NCI-H510A (cell line): ENCODE measurements at regions not wholly inside any gene's neighbourhood (a gene's known extent, or its start where the extent isn't known, plus 50 kb on each side); places are given as distances from the start of the nearest gene placed in this dataset.

Experiments
- DNase-seq: peaks from one replicate; lab custom pipeline; 2025; lab: John Stamatoyannopoulos, UW

GRCh38 chr2:172204309-172204708 is 101.6 kb upstream of the DLX2 start:
- DNase-seq = no peak

- DNase-seq = no peak
Observed at GRCh38 chr2:172204762-172205161, 102.1 kb upstream of the DLX2 start.

GRCh38 chr2:172205292-172205691 is 102.6 kb upstream of the DLX2 start:
- no peak for DNase-seq

GRCh38 chr2:172207911-172208310 is 105.2 kb upstream of the DLX2 start:
- no peak for DNase-seq

- no peak for DNase-seq
Observed at GRCh38 chr2:172208791-172209325, 106.2 kb upstream of the DLX2 start.

GRCh38 chr2:172210599-172210998 is 107.9 kb upstream of the DLX2 start:
- DNase-seq = no peak

- DNase-seq = no peak
Observed at GRCh38 chr2:172211512-172211911, 108.8 kb upstream of the DLX2 start.

GRCh38 chr2:172213116-172213860 is 110.6 kb upstream of the DLX2 start:
- DNase-seq = no peak

GRCh38 chr2:172214252-172214651 is 111.6 kb upstream of the DLX2 start:
- no peak for DNase-seq

GRCh38 chr2:172215172-172215935 is 112.7 kb upstream of the DLX2 start:
- DNase-seq = no peak

GRCh38 chr2:172215936-172216335 is 113.2 kb upstream of the DLX2 start:
- no peak for DNase-seq

- DNase-seq = no peak
Observed at GRCh38 chr2:172216477-172216876, 113.8 kb upstream of the DLX2 start.

GRCh38 chr2:172219201-172219600 is 116.5 kb upstream of the DLX2 start:
- no peak for DNase-seq

- no peak for DNase-seq
Observed at GRCh38 chr2:172220121-172220520, 117.4 kb upstream of the DLX2 start.

- no peak for DNase-seq
Observed at GRCh38 chr2:172223601-172224054, 120.9 kb upstream of the DLX2 start.

GRCh38 chr2:172225786-172226185 is 123.1 kb upstream of the DLX2 start:
- DNase-seq = no peak

- no peak for DNase-seq
Observed at GRCh38 chr2:172226244-172227061, 123.8 kb upstream of the DLX2 start.

- DNase-seq = no peak
Observed at GRCh38 chr2:172227719-172228118, 125.0 kb upstream of the DLX2 start.

GRCh38 chr2:172228177-172228808 is 125.6 kb upstream of the DLX2 start:
- DNase-seq = no peak

- DNase-seq = no peak
Observed at GRCh38 chr2:172229125-172229524, 126.4 kb upstream of the DLX2 start.

- DNase-seq = no peak
Observed at GRCh38 chr2:172230332-172230888, 127.7 kb upstream of the DLX2 start.
